ENCODE measurements at regions not wholly inside any gene's neighbourhood (a gene's known extent, or its start where the extent isn't known, plus 50 kb on each side); places are given as distances from the start of the nearest gene placed in this dataset.
A peak's percentile ranks its signal among the peaks of the same experiment; 100 is the strongest.

DNA sequence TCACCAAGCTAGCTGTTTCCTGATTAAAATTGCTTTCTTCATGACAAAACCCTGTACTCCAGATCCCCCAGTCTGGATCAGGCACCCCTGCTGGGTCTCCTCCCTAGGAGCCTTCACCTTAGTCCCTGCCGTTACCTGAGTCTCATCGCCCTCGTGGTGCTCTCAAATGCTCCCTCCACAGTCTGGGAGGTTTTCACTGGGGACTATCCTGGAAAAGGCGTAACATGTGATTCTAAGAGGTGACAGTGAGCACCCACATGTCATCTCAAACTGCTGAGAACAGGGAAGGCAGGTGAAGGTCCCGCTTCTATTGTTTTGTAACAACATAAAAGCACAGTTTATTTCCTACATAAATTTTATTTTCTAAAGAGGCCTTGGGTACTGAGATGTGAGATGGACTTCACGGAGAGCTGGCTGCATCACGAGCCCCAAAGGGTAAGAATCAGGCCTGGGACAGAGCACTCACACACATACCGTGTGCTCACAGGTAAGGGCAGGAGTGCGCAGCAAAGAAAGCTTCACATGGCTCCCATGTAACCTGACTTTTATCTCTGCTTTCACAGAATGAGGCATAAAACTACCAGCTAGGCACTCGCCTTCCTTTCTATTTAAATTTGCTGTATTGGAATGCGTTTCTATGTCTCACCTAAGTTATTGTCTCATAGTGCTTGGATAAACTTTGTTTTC, 531.5 kb downstream of the RNF144A start:
- no peak for DNase-seq (ENCODE audit: low read depth in 4 of 4, low spot score in 3 of 4)

DNA sequence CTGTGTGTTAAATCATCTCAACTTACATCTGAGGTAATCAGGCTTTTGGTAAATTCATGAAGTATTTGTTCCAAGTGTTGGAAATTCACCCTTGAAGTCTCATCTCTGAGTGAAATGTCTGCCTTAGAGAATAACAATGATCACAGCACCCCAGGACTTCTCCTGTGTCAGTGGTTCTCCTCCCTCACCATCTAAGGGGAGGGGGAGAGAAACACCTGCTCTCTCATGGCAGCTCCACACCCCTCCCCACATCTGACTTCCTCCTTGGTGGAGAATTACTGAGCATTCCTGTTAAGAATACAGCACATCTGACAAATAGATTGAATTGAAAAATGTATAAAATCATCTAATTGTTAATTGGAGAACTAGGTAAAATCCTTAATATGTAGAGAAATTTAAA, 532.1 kb downstream of the RNF144A start:
- no peak for DNase-seq (ENCODE audit: low read depth in 4 of 4, low spot score in 3 of 4)

DNA sequence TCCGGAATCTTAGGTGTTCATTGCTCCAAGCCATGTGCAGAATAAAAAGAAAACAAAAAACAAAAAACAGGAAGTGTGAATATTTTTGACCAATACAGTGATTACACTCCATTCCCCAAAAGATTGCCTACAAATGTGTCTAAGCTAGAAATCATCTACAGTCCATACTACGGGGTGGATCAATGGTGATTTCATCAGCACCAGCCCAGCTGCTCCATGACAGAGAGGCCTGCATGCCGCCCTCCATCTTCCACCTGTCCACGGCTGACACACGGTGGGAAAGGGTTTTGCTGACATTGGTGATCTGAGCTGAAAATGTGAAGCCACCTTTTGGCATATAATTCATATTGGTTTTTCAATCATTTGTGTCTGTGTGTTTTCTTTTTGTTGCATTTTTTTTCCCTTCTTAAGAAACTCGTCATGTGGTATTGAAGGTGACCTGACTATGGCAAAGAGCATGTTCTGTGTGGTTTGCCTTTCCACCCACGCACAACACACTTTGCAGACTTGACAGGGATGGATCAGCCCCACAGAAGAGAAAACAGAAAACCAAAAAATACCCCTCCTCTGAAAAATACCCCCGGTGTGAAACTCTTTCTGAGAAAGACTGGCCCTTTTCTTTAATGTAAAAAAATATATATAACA, 533.1 kb downstream of the RNF144A start:
- no peak for DNase-seq (ENCODE audit: low read depth in 4 of 4, low spot score in 3 of 4)

DNA sequence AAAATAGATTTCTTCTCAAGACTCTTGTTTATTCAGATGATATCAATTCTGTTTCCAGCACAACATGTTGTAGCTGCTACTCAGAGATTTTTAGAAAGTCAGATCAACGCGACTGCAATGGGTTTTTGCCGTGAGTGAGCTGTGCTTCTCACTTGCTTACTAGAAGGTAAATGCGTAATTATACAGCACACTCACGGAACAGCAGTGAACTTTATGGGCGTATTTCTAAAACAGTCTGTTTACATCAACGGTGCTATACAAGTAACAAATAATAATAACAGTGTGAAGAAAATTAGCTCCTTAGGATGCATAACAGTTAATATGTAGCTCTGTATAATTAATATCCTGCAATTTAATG, 533.6 kb downstream of the RNF144A start:
- DNase-seq (ENCODE audit: low read depth in 4 of 4, low spot score in 3 of 4): no peak

DNA sequence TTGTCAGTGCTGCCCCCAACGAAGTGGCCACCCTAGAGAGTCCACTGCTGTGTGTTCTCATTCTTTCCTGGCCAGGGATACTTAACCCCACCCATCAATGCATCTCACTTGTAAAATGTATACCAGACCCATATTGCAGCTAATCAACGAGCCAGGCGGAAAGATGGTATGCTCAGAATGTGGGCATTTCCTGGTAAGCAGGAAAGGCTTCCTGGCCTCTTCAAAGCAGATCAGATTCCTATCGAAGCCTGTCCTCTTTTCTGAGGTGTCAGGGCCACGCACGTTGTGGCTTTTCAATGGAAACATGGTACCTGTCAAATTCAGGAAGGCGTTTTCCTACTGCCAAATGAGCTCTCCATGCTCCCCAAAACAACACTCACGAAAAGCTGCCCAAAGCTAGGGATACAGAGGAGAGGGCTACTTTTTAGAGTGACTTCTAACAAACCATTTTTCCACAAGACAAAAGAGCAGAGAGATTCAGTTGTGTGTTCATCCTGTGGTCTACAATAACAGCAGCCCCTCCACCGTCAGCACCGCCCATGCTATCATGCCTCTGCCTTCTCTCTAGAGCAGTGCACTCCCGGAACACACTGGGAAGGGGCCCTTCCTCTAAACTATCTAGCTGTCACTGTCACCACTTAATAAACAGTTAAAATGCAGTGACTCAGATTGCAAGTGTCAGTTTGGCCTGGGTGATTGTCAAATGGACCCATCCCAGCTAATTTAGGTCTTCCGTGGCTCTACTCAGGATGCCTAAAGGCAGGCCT, 535.1 kb downstream of the RNF144A start:
- no peak for DNase-seq (ENCODE audit: low read depth in 4 of 4, low spot score in 3 of 4)

DNA sequence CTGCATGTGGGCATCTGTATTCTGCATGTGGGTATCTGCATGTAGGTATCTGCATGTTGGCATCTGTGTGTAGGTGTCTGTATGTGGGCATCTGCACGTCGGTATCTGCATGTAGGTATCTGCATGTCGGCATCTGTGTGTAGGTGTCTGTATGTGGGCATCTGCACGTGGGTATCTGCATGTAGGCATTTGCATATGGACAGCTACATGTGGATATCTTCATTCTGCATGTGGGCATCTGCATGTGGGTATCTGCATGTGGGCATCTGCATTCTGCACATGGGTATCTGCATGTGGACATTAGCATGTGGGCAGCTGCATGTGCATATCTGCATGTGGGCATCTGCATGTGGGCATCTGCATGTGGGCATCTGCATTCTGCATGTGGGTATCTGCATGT, 537.4 kb downstream of the RNF144A start:
- DNase-seq (ENCODE audit: low read depth in 4 of 4, low spot score in 3 of 4): no peak

DNA sequence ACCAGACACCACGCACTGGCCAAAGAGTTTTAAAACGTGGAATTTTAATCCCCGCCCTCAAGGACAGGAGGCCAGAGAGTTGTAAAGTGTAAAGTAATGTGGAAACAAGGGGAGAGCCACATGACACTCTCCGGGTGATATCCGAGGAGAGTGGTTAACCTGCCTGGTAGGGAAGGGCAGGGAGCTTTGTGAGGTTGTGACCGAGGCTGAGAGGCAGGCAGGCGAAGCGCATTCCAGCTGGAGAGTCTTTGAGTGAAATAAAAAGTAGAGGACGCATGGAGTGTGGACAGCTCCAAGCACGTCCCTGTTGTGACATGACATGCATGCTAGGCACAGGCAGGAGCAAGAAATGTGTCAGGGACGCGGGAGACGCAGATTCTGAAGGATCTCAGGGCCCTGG, 539.5 kb downstream of the RNF144A start:
- peak in 3 of 4 donors; percentile 8 to 20 (median 10) for DNase-seq (ENCODE audit: low read depth in 4 of 4, low spot score in 3 of 4)

DNA sequence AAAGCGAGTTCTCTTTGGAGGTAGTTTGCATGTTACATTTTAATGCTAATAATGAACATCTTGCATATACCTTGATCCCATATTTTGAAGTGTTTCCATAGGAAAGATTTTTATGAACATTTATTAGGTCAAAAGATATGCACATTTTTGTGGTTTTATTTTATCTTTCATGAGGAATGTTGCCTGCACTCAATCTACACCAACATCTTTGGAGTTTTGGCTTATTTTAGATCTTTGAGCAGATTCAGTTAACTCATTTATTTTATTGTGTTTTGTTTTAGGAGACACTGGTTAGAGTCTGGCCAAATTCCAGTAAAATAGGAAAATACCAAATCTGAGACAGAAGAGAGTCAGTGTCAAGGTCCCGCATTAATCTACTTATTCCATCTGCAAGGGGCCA, 540.9 kb downstream of the RNF144A start:
- DNase-seq (ENCODE audit: low read depth in 4 of 4, low spot score in 3 of 4): no peak

DNA sequence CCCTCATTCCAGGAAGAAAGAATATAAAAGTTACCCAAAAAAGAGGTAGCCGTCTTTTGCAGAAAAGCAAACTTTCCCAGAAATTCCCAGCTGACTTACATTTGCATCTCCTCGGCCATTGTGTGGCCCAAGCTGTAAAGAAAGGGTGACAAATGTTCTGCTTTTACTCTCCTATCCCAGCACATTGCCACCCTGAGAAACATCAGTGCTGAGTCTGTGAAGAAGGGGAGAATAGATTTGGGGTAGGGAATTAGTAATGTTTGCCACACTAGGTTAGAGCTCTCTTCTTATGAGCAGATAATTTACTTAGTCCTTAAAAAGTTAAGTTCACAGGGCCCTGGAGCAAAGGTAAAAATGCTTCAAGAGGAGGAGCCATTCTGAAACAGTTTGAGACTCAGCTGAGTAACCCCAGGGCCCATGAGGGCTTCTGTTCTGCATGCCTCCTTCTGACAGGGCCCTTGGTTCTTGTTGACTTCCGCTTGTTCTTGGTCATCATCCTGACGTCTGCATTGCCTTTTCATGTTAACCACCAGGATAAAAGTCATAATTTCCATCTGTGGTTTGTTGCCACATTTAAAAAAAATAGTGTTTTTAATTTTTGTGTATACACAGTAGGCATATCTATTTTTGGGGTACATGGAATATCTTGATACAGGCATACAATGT, 550.7 kb downstream of the RNF144A start:
- DNase-seq (ENCODE audit: low read depth in 4 of 4, low spot score in 3 of 4): no peak

DNA sequence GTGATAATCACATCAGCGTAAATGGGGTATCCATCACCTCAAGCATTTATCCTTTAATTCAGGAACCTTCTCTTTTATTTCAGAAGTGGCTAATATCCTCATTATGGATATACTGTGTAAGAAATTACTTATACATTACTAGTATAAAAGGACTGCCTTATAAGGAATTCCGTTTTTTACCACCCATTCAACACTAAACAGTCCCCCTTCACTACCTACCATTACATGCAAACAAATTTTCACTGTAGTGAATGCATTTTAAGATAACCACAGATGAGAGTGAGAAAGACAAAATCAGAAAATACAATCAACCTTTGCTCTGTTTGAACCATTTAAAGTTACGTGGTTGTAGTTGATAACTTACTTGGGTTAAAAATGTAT, 551.2 kb downstream of the RNF144A start:
- DNase-seq (ENCODE audit: low read depth in 4 of 4, low spot score in 3 of 4): no peak

DNA sequence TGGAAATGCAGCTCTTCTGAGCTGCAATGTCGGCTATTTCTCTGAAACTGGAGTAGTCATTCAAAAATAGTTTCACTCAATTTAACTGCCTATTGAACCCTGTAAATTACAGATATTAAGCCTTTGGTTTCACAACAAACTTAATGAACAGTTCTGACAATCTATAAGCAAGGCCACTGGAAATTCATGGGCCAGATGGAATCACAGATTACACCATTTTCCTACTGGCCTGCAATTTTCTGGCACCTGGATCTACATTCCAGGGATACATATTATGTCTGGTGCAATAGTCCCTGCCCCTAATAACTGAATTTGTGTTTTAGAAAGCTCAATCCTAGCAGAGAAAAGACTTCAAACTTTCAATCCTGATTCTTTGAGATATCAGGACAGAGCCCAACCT, 551.7 kb downstream of the RNF144A start:
- no peak for DNase-seq (ENCODE audit: low read depth in 4 of 4, low spot score in 3 of 4)

DNA sequence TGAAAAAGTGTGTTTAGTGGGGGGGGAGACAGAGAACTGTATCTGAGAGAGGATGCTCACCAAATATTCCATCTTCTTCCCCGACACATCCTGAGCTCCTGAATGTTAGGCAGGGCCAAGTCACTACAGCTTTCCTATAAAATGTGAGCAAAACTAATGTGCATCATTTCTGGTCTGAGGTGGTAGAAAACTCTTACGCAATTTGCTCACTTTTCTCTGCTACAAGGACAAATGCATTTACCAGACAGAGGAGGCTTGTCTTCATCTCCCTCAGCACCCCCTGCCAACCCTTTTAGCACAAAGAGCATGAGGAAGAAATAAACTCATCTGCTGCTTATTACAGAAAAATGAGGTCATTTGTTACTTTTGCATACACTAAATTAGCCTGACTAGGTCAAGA, 554.0 kb downstream of the RNF144A start:
- DNase-seq (ENCODE audit: low read depth in 4 of 4, low spot score in 3 of 4): no peak

DNA sequence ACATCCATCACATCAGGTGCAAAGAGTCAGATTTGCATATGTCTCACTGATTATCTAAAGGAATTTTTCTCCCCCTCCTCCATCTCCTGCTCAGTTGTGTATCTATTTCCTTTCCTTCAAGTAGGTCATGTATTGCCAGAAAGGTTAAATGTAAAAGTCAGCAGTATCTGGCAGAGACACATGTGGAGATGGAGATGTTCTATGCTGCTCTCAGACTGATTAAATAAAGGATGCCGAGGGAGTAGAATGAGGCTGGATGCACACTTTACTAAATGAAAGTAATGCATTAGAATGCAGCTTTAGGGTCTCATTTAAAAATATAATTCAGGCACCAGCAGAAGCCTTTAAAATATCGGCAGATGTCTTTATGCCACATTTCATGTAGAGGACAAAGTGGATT, 555.3 kb downstream of the RNF144A start:
- no peak for DNase-seq (ENCODE audit: low read depth in 4 of 4, low spot score in 3 of 4)

DNA sequence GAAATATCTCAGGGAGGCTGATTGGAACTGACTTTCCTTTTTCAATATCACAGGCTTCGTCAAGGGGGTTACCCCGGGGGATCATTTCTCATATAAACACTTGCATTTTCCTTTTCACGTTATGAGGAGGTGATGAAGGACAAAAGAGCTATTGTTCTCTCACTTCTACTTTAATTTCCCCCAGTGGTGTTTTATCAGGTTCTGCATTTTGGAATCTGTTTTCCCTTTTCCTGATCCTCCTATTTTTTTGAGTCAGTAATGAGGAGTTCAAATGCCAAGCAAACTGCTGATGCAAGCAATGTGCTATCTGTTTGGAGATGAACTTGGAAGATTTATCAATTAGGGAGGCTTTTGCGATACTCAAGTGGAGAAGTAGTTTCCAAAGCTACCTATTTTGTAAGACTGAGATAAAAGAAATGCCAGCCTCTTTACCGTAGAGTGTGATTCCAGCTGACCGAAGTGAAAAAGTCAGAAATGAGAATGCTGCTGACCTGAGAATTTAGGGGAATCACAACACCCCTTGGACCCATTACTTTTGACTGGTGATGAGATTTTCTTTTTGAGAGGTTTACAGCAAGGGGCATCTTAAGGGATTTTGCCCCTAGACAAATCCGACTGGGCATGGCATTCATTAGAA, 556.0 kb downstream of the RNF144A start:
- DNase-seq (ENCODE audit: low read depth in 4 of 4, low spot score in 3 of 4): no peak

DNA sequence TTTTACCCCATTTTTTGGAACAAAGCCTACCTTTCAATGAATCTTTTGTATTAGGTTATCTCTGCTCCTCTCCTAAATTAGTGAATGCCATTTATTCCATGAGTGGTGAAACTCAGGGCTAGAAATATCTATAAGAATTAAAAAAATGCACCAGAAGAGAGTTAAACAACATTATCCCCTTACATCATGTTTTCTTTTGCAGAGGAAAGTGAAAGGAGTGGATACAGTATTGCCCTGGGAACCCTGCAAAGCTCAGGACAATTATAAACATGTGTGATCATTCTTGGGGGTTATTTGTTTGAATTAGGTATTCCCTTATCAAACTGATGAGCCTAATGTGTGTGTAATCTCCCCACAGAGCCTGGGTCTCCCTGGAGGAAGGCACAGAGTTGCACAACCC, 559.2 kb downstream of the RNF144A start:
- no peak for DNase-seq (ENCODE audit: low read depth in 4 of 4, low spot score in 3 of 4)

DNA sequence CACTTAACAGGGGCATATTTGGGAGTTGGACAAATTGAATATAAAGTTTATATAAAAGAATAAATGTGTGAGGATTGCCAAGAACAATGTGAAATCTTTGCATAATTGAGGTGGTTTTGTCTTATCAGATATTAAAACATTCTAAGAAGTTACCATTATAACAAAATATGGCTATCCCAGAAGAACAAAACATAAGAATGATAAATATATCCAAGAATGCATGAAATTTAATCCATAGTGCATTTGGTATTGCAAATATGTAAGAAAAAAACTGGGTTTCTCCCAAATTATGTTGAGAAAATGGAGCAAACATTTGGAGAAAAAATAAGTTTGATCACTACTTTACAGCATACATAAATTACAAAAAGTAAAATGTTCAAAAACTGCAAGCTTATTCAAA, 562.4 kb downstream of the RNF144A start:
- no peak for DNase-seq (ENCODE audit: low read depth in 4 of 4, low spot score in 3 of 4)

DNA sequence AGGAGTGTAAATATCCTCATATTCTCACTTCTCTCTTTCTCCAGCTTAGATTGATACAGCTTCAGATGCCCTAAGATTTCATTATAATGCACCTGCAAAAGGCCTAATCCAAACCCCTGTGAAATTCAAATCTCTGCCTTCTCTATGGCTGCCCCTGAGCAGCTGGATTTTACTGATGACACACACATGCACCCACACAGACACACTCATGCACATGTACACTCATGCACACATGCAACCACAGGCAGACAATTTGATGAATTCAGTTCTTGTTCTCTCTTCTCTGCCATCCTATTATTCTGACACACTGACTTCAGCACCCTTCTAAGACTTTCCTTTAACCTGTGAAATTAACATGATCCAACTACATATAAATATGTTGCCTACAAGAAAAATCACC, 563.2 kb downstream of the RNF144A start:
- no peak for DNase-seq (ENCODE audit: low read depth in 4 of 4, low spot score in 3 of 4)

DNA sequence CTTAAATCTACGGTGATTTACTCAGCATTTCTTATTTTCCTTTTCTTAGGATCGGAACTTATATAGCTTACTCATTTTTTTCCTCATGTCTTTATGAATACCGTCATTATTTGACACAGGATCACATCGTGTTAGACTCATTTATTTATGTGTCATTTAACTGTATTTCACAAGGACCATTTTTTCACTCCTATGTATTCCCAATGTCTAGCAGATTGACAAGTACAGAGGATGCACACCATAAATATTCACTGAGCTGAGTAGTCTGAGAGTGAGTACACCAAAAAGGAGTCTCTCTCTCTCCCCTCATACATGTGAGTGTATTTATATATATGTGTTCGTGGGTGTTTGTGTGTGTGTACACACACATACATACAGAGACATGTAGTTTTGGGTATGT, 573.5 kb downstream of the RNF144A start:
- DNase-seq (ENCODE audit: low read depth in 4 of 4, low spot score in 3 of 4): no peak

DNA sequence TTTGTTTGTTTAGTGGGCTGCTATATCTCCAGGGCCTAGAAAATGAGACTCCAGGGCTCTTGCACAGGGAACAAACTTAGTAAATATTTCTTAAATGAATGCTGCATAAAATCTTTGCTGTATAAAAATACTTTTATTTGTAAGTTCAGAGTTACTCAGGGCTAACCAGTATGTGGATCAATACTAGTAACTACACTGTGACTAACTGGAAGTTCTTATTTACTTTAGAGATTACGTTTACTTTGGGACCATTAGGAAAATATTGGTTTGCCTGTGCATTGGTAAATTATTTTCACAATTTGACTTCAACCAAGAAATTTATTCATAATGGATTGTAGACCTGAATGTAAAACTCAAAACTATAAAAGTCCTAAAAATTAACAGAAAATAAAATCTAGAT, 575.5 kb downstream of the RNF144A start:
- no peak for DNase-seq (ENCODE audit: low read depth in 4 of 4, low spot score in 3 of 4)

DNA sequence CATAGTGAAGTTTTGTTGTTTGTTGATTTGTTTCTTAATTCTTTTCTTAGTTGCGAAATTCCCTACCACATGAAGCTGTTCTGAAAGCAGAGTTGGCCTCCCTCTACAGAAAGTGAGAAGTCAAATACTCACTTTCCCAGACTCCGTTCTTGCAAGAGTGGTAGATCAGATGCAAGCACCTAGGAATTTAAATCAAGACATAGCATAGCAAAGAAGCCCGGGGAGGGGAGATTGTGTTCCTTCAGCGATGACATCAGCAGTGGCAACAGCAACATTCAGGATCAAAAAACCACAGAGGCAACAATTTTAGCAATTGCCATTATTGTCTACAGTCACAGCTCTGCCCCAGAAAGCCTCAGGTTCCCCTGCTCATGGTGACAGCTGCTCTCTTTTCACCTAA, 580.0 kb downstream of the RNF144A start:
- no peak for DNase-seq (ENCODE audit: low read depth in 4 of 4, low spot score in 3 of 4)

DNA sequence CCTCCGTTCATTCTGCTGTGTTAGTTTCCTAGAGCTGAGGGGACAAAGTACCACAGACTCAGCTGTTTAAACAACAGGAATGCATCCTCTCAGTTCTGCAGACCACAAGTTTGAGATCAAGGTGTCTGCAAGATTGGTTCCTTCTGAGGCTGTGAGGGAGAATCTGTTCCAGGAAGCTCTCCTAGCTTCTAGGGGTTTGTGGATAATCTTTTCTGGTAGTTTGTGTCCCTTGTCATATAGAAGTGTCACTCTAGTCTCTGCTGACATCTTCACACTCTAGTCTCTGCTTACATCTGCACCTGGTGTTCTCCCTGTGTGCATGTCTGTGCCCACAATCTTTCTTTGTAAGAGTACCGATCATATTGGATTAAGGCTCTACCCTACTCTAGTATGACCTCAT, 581.8 kb downstream of the RNF144A start:
- DNase-seq (ENCODE audit: low read depth in 4 of 4, low spot score in 3 of 4): no peak

Measured in right renal pelvis (tissue), 4 donors.